Esophagus squamous epithelium (tissue), 5 donors: ENCODE measurements at regions not wholly inside any gene's neighbourhood (a gene's known extent, or its start where the extent isn't known, plus 50 kb on each side); places are given as distances from the start of the nearest gene placed in this dataset.

ENCODE experiments used
- DNase-seq: peaks from one replicate; lab custom pipeline; 2025; lab: John Stamatoyannopoulos, UW
- H3K27ac ChIP-seq, 4 donors: fragments of 200-600 bp; sonication (generic); one replicate each; pipeline ENCODE4 v1.5.1; 2016 to 2019; ENCODE audit warnings: mild to moderate bottlenecking in 1 of 4
- H3K27me3 ChIP-seq, 4 donors: fragments of 200-600 bp; sonication (generic); 1 replicate in 3 of 4; 2 replicates in 1 of 4; pipeline versions ENCODE4 v1.5.1 to v1.6.0; 2017 to 2021; ENCODE audit warnings: antibody characterized with exemption in 1 of 4
- H3K36me3 ChIP-seq, 3 donors: fragments of 200-600 bp; sonication (generic); one replicate each; pipeline ENCODE4 v1.5.1; 2016 to 2019
- H3K4me1 ChIP-seq, 3 donors: fragments of 200-600 bp; sonication (generic); one replicate each; pipeline ENCODE4 v1.5.1; 2017 to 2019
- H3K4me3 ChIP-seq, 4 donors: fragments of 200-600 bp; sonication (generic); 1 replicate in 3 of 4; 2 replicates in 1 of 4; pipeline ENCODE4 v1.5.1; 2016 to 2019; ENCODE audit warnings: mild to moderate bottlenecking in 2 of 4, moderate library complexity in 1 of 4
- H3K9me3 ChIP-seq, 3 donors: fragments of 200-600 bp; sonication (generic); one replicate each; pipeline ENCODE4 v1.5.1; 2016 to 2019
- CTCF ChIP-seq, 6 experiments: fragments of 450-650 bp in 4 of 6; fragments of 200-600 bp in 2 of 6; sonication (generic) in 2 of 6; IDR thresholded peaks; one replicate each; pipeline ENCODE4 v1.5.1; 2016 to 2019; ENCODE audit warnings: antibody characterized with exemption in 6 of 6, mild to moderate bottlenecking in 4 of 6, moderate library complexity in 4 of 6
- POLR2A ChIP-seq, 4 donors: fragments of 450-650 bp; IDR thresholded peaks; one replicate each; pipeline ENCODE4 v1.6.1; 2017; ENCODE audit warnings: antibody characterized with exemption in 4 of 4, mild to moderate bottlenecking in 4 of 4, moderate library complexity in 3 of 4
- WGBS, 2 donors: methylation state at CpG; one replicate each; pipeline ENCODE4 v1.1.5; 2018; 5-methylcytosine and 5-hydroxymethylcytosine counted together
- intact Hi-C: fragments of 100-400 bp; cut with DNase I; formaldehyde crosslinking; loops from one replicate; pipeline ENCODE4 v1.15.0; 2022
- donor health status: DM: yes; HTN: yes; CAD: no.

DNA sequence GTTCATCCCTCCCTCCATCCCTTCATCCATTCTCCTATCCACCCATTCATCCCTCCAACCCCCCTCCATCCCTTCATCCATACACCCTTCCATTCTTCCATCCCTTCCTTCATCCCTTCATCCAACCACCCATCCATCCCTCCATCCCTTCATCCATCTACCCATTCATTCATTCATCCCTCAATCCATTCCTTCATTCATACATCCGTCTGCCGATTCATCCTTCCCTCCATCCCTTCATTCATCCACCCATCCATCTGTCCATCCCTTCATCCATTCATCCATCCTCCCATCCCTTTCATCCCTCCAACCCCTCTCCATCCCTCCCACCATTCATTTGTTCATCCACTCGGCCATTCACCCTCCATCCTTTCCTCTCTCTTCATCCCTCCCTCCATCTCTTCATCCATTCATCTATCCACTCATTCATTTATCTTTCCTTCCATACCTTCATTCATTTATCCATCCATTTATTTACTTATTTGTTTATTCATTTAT, 95.7 kb downstream of the FOXL1 start:
- Histone ChIP-seq H3K27me3 (peaks cover 0 to 71% (median 0%) of the 10 kb centered on the region in 4 donors), H3K4me1 (peaks cover 0 to 29% (median 8%) of the 10 kb centered on the region in 3 donors), H3K36me3 (no peaks in the 10 kb centered on the region), H3K9me3 (no peaks in the 10 kb centered on the region), H3K4me3 (no peak overlapping the region), H3K27ac (no peak overlapping the region)
- intact Hi-C loops = no loop called here
- WGBS, 2 donors = 81 to 94% methylated on average over 3 of the region's 3 CpGs
- TF ChIP-seq POLR2A (IDR thresholded peaks at IDR 0.05) (no peak), CTCF (IDR thresholded peaks at IDR 0.05) (no peak)
- DNase-seq = no peak

DNA sequence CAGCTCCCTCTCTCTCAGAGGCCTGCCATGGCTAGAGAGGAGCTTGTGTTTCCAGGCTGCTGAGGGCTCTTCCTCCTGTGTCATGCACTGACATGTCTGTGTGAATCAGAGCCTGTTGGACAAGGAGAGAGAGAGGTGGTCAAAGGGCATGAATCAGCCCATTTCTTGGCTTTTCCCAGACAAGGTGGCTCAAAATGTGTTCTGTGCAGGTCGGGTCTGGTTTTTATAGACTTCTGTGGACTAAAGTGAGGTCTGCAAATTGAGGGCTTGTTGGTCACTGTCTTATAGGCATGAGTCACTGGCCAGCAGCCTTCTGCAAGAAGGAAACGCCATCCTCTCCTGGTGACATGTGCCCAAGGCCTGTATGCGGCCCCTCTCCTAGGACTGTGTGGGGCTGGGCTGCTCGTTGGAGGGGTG, 97.9 kb downstream of the FOXL1 start:
- Histone ChIP-seq H3K4me1 (peaks cover 0 to 15% (median 10%) of the 10 kb centered on the region in 3 donors), H3K9me3 (no peaks in the 10 kb centered on the region), H3K27ac (peak overlapping the region in 1 of 4 donors; percentile 9), H3K36me3 (no peaks in the 10 kb centered on the region), H3K4me3 (no peak overlapping the region), H3K27me3 (peaks cover 0 to 54% (median 0%) of the 10 kb centered on the region in 4 donors)
- WGBS, 2 donors = 38 to 53% methylated on average over 3 to 4 of the region's 4 CpGs
- TF ChIP-seq POLR2A (IDR thresholded peaks at IDR 0.05) (no peak), CTCF (IDR thresholded peaks at IDR 0.05) (no peak)
- DNase-seq = no peak
- intact Hi-C loops = no loop called here

DNA sequence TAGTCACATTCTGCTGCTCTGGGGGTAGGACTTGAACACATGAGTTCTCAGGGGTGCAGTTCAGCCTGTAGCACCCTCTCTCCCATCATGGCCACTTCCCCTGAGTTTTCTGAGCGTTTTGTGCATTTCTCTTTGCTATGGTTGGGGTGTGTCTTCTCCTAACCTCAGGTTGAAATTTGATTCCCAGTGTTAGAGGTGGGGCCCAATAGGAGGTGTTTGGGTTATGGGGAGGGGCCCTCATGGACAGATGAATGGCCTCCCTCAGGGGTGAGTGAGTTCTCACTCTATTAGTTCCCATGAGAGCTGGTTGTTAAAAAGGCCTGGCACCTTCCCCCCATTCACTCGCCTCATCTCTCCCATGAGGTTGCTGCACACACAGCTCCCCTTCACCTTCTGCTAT, 101.1 kb downstream of the FOXL1 start:
- no peaks in the 10 kb centered on the region for H3K9me3 ChIP-seq
- no peaks in the 10 kb centered on the region for H3K36me3 ChIP-seq
- H3K27ac ChIP-seq = peak overlapping the region in 1 of 4 donors; percentile 14
- H3K4me3 ChIP-seq = no peak overlapping the region
- peaks cover 0 to 40% (median 0%) of the 10 kb centered on the region in 4 donors for H3K27me3 ChIP-seq
- 61 to 93% methylated on average over 2 of the region's 2 CpGs for WGBS, 2 donors
- intact Hi-C loops = no loop called here
- H3K4me1 ChIP-seq = peaks cover 0 to 15% (median 7%) of the 10 kb centered on the region in 3 donors
- no peak for DNase-seq
- TF ChIP-seq POLR2A (IDR thresholded peaks at IDR 0.05) (no peak), CTCF (IDR thresholded peaks at IDR 0.05) (no peak)

- Histone ChIP-seq H3K36me3 (no peaks in the 10 kb centered on the region), H3K27me3 (peaks cover 0 to 40% (median 0%) of the 10 kb centered on the region in 4 donors), H3K27ac (peak overlapping the region in 1 of 4 donors; percentile 14), H3K4me3 (no peak overlapping the region), H3K4me1 (peaks cover 0 to 15% (median 7%) of the 10 kb centered on the region in 3 donors), H3K9me3 (no peaks in the 10 kb centered on the region)
- WGBS, 2 donors = 15 to 30% methylated on average over 4 to 5 of the region's 5 CpGs
- intact Hi-C loops = no loop called here
- DNase-seq = no peak
- TF ChIP-seq POLR2A (IDR thresholded peaks at IDR 0.05) = no peak
- no peak for TF ChIP-seq CTCF (IDR thresholded peaks at IDR 0.05)
Measured at GRCh38 chr16:86680162-86680561, 101.8 kb downstream of the FOXL1 start.

- WGBS, 2 donors = 54 to 63% methylated on average over 5 to 6 of the region's 8 CpGs
- Histone ChIP-seq H3K4me3 (no peak overlapping the region), H3K4me1 (peaks cover 0 to 12% (median 4%) of the 10 kb centered on the region in 3 donors), H3K36me3 (no peaks in the 10 kb centered on the region), H3K27ac (peak overlapping the region in 3 of 4 donors; percentile 25 to 54 (median 53)), H3K9me3 (no peaks in the 10 kb centered on the region), H3K27me3 (peaks cover 0 to 44% (median 0%) of the 10 kb centered on the region in 4 donors)
- no peak for DNase-seq
- intact Hi-C loops = no loop called here
- TF ChIP-seq CTCF (IDR thresholded peaks at IDR 0.05) = no peak
- no peak for TF ChIP-seq POLR2A (IDR thresholded peaks at IDR 0.05)
Measured at GRCh38 chr16:86680661-86681030, 102.3 kb downstream of the FOXL1 start.
